ENCODE measurements at regions not wholly inside any gene's neighbourhood (a gene's known extent, or its start where the extent isn't known, plus 50 kb on each side); places are given as distances from the start of the nearest gene placed in this dataset.
"Not testable (repeated sequence)": the region's sequence is repeated elsewhere in the genome, so short reads cannot be mapped to it uniquely, and the experiment has no call there.

GRCh38 chr13:19083340-19083739 lies 98.3 kb downstream of the TUBA3C start:
- Histone ChIP-seq H3K36me3 (ENCODE audit: control insufficient read depth in 5 of 5, insufficient read depth in 5 of 5, low read length in 5 of 5) (no peaks in the 10 kb centered on the region), H3K9ac (ENCODE audit: low read length in 5 of 5) (no peak overlapping the region), H3K27ac (ENCODE audit: low read depth, low read length) (no peak overlapping the region), H3K4me1 (ENCODE audit: control insufficient read depth in 5 of 5, insufficient read depth in 5 of 5, low read length in 5 of 5) (no peaks in the 10 kb centered on the region), H3K4me3 (ENCODE audit: low read depth in 1 of 5, low read length in 5 of 5) (no peak overlapping the region), H3K9me3 (ENCODE audit: control insufficient read depth in 5 of 5, low read length in 5 of 5) (peaks cover 0 to 6% (median 0%) of the 10 kb centered on the region in 5 donors), H3K27me3 (ENCODE audit: control insufficient read depth in 5 of 5, insufficient read depth in 4 of 5, low read length in 5 of 5) (no peaks in the 10 kb centered on the region)

- no peak overlapping the region for H3K27ac ChIP-seq (ENCODE audit: low read depth, low read length)
- H3K9ac ChIP-seq (ENCODE audit: low read length in 5 of 5), result no peak overlapping the region
- no peaks in the 10 kb centered on the region for H3K4me1 ChIP-seq (ENCODE audit: control insufficient read depth in 5 of 5, insufficient read depth in 5 of 5, low read length in 5 of 5)
- H3K27me3 ChIP-seq (ENCODE audit: control insufficient read depth in 5 of 5, insufficient read depth in 4 of 5, low read length in 5 of 5), result no peaks in the 10 kb centered on the region
- H3K9me3 ChIP-seq (ENCODE audit: control insufficient read depth in 5 of 5, low read length in 5 of 5), result peaks cover 0 to 6% (median 3%) of the 10 kb centered on the region in 5 donors
- H3K4me3 ChIP-seq (ENCODE audit: low read depth in 1 of 5, low read length in 5 of 5), result no peak overlapping the region
- H3K36me3 ChIP-seq (ENCODE audit: control insufficient read depth in 5 of 5, insufficient read depth in 5 of 5, low read length in 5 of 5), result no peaks in the 10 kb centered on the region
Observed at GRCh38 chr13:19075418-19075817, 106.2 kb downstream of the TUBA3C start.

GRCh38 chr13:19074519-19074918 lies 107.1 kb downstream of the TUBA3C start:
- Histone ChIP-seq H3K27ac (ENCODE audit: low read depth, low read length) (no peak overlapping the region), H3K4me1 (ENCODE audit: control insufficient read depth in 5 of 5, insufficient read depth in 5 of 5, low read length in 5 of 5) (no peaks in the 10 kb centered on the region), H3K9me3 (ENCODE audit: control insufficient read depth in 5 of 5, low read length in 5 of 5) (peaks cover 0 to 7% (median 3%) of the 10 kb centered on the region in 5 donors)

GRCh38 chr13:19074106-19074505 lies 107.5 kb downstream of the TUBA3C start:
- not testable (repeated sequence) for H3K36me3 ChIP-seq (ENCODE audit: control insufficient read depth in 5 of 5, insufficient read depth in 5 of 5, low read length in 5 of 5); H3K27ac ChIP-seq (ENCODE audit: low read depth, low read length); H3K4me1 ChIP-seq (ENCODE audit: control insufficient read depth in 5 of 5, insufficient read depth in 5 of 5, low read length in 5 of 5); H3K9ac ChIP-seq (ENCODE audit: low read length in 5 of 5); H3K9me3 ChIP-seq (ENCODE audit: control insufficient read depth in 5 of 5, low read length in 5 of 5); H3K27me3 ChIP-seq (ENCODE audit: control insufficient read depth in 5 of 5, insufficient read depth in 4 of 5, low read length in 5 of 5); H3K4me3 ChIP-seq (ENCODE audit: low read depth in 1 of 5, low read length in 5 of 5)

More at GRCh38 chr13:19074519-19074918, 107.1 kb downstream of the TUBA3C start:
- Histone ChIP-seq H3K36me3 (ENCODE audit: control insufficient read depth in 5 of 5, insufficient read depth in 5 of 5, low read length in 5 of 5) (no peaks in the 10 kb centered on the region), H3K4me3 (ENCODE audit: low read depth in 1 of 5, low read length in 5 of 5) (no peak overlapping the region), H3K27me3 (ENCODE audit: control insufficient read depth in 5 of 5, insufficient read depth in 4 of 5, low read length in 5 of 5) (no peaks in the 10 kb centered on the region), H3K9ac (ENCODE audit: low read length in 5 of 5) (no peak overlapping the region)

GRCh38 chr13:19072956-19073706 lies 108.5 kb downstream of the TUBA3C start:
- not testable (repeated sequence) for H3K9ac ChIP-seq (ENCODE audit: low read length in 5 of 5); H3K36me3 ChIP-seq (ENCODE audit: control insufficient read depth in 5 of 5, insufficient read depth in 5 of 5, low read length in 5 of 5); H3K4me3 ChIP-seq (ENCODE audit: low read depth in 1 of 5, low read length in 5 of 5); H3K9me3 ChIP-seq (ENCODE audit: control insufficient read depth in 5 of 5, low read length in 5 of 5); H3K27ac ChIP-seq (ENCODE audit: low read depth, low read length); H3K4me1 ChIP-seq (ENCODE audit: control insufficient read depth in 5 of 5, insufficient read depth in 5 of 5, low read length in 5 of 5); H3K27me3 ChIP-seq (ENCODE audit: control insufficient read depth in 5 of 5, insufficient read depth in 4 of 5, low read length in 5 of 5)

- no peaks in the 10 kb centered on the region for H3K27me3 ChIP-seq (ENCODE audit: control insufficient read depth in 5 of 5, insufficient read depth in 4 of 5, low read length in 5 of 5)
Observed at GRCh38 chr13:19072543-19072942, 109.1 kb downstream of the TUBA3C start.

GRCh38 chr13:19071161-19071936 lies 110.3 kb downstream of the TUBA3C start:
- no peak overlapping the region for H3K27ac ChIP-seq (ENCODE audit: low read depth, low read length)
- H3K27me3 ChIP-seq (ENCODE audit: control insufficient read depth in 5 of 5, insufficient read depth in 4 of 5, low read length in 5 of 5), result no peaks in the 10 kb centered on the region
- no peaks in the 10 kb centered on the region for H3K36me3 ChIP-seq (ENCODE audit: control insufficient read depth in 5 of 5, insufficient read depth in 5 of 5, low read length in 5 of 5)
- H3K4me3 ChIP-seq (ENCODE audit: low read depth in 1 of 5, low read length in 5 of 5), result no peak overlapping the region
- H3K9me3 ChIP-seq (ENCODE audit: control insufficient read depth in 5 of 5, low read length in 5 of 5), result peaks cover 0 to 12% (median 10%) of the 10 kb centered on the region in 5 donors
- H3K9ac ChIP-seq (ENCODE audit: low read length in 5 of 5), result no peak overlapping the region
- H3K4me1 ChIP-seq (ENCODE audit: control insufficient read depth in 5 of 5, insufficient read depth in 5 of 5, low read length in 5 of 5), result no peaks in the 10 kb centered on the region

More at GRCh38 chr13:19072543-19072942, 109.1 kb downstream of the TUBA3C start:
- Histone ChIP-seq H3K27ac (ENCODE audit: low read depth, low read length) (no peak overlapping the region), H3K9me3 (ENCODE audit: control insufficient read depth in 5 of 5, low read length in 5 of 5) (peaks cover 0 to 12% (median 10%) of the 10 kb centered on the region in 5 donors), H3K4me3 (ENCODE audit: low read depth in 1 of 5, low read length in 5 of 5) (no peak overlapping the region), H3K9ac (ENCODE audit: low read length in 5 of 5) (no peak overlapping the region), H3K4me1 (ENCODE audit: control insufficient read depth in 5 of 5, insufficient read depth in 5 of 5, low read length in 5 of 5) (no peaks in the 10 kb centered on the region), H3K36me3 (ENCODE audit: control insufficient read depth in 5 of 5, insufficient read depth in 5 of 5, low read length in 5 of 5) (no peaks in the 10 kb centered on the region)

- Histone ChIP-seq H3K4me3 (ENCODE audit: low read depth in 1 of 5, low read length in 5 of 5) (no peak overlapping the region), H3K27me3 (ENCODE audit: control insufficient read depth in 5 of 5, insufficient read depth in 4 of 5, low read length in 5 of 5) (no peaks in the 10 kb centered on the region), H3K9me3 (ENCODE audit: control insufficient read depth in 5 of 5, low read length in 5 of 5) (peaks cover 0 to 12% (median 10%) of the 10 kb centered on the region in 5 donors), H3K36me3 (ENCODE audit: control insufficient read depth in 5 of 5, insufficient read depth in 5 of 5, low read length in 5 of 5) (no peaks in the 10 kb centered on the region), H3K9ac (ENCODE audit: low read length in 5 of 5) (no peak overlapping the region), H3K4me1 (ENCODE audit: control insufficient read depth in 5 of 5, insufficient read depth in 5 of 5, low read length in 5 of 5) (no peaks in the 10 kb centered on the region), H3K27ac (ENCODE audit: low read depth, low read length) (no peak overlapping the region)
Observed at GRCh38 chr13:19070398-19070735, 111.3 kb downstream of the TUBA3C start.

- Histone ChIP-seq H3K9me3 (ENCODE audit: control insufficient read depth in 5 of 5, low read length in 5 of 5) (peaks cover 0 to 11% (median 10%) of the 10 kb centered on the region in 5 donors), H3K27me3 (ENCODE audit: control insufficient read depth in 5 of 5, insufficient read depth in 4 of 5, low read length in 5 of 5) (no peaks in the 10 kb centered on the region), H3K4me3 (ENCODE audit: low read depth in 1 of 5, low read length in 5 of 5) (no peak overlapping the region), H3K4me1 (ENCODE audit: control insufficient read depth in 5 of 5, insufficient read depth in 5 of 5, low read length in 5 of 5) (no peaks in the 10 kb centered on the region), H3K36me3 (ENCODE audit: control insufficient read depth in 5 of 5, insufficient read depth in 5 of 5, low read length in 5 of 5) (no peaks in the 10 kb centered on the region), H3K9ac (ENCODE audit: low read length in 5 of 5) (no peak overlapping the region), H3K27ac (ENCODE audit: low read depth, low read length) (no peak overlapping the region)
Observed at GRCh38 chr13:19069684-19070397, 111.8 kb downstream of the TUBA3C start.

- H3K27ac ChIP-seq (ENCODE audit: low read depth, low read length), result no peak overlapping the region
- peaks cover 3 to 20% (median 13%) of the 10 kb centered on the region in 5 donors for H3K9me3 ChIP-seq (ENCODE audit: control insufficient read depth in 5 of 5, low read length in 5 of 5)
Observed at GRCh38 chr13:19068691-19069090, 112.9 kb downstream of the TUBA3C start.

More at GRCh38 chr13:19068691-19069090, 112.9 kb downstream of the TUBA3C start:
- no peak overlapping the region for H3K9ac ChIP-seq (ENCODE audit: low read length in 5 of 5)
- no peaks in the 10 kb centered on the region for H3K27me3 ChIP-seq (ENCODE audit: control insufficient read depth in 5 of 5, insufficient read depth in 4 of 5, low read length in 5 of 5)
- no peaks in the 10 kb centered on the region for H3K4me1 ChIP-seq (ENCODE audit: control insufficient read depth in 5 of 5, insufficient read depth in 5 of 5, low read length in 5 of 5)
- H3K4me3 ChIP-seq (ENCODE audit: low read depth in 1 of 5, low read length in 5 of 5), result no peak overlapping the region
- H3K36me3 ChIP-seq (ENCODE audit: control insufficient read depth in 5 of 5, insufficient read depth in 5 of 5, low read length in 5 of 5), result no peaks in the 10 kb centered on the region

Measured in subcutaneous abdominal adipose tissue (tissue), 5 donors.